Uterus (tissue), 2 donors: ENCODE measurements at regions not wholly inside any gene's neighbourhood (a gene's known extent, or its start where the extent isn't known, plus 50 kb on each side); places are given as distances from the start of the nearest gene placed in this dataset.
"Not testable (repeated sequence)": the region's sequence is repeated elsewhere in the genome, so short reads cannot be mapped to it uniquely, and the experiment has no call there.

Experiments used
- CTCF ChIP-seq, 4 experiments: fragments of 200-600 bp in 2 of 4; fragments of 450-650 bp in 2 of 4; sonication (generic) in 2 of 4; IDR thresholded peaks; one replicate each; pipeline ENCODE4 v1.5.1; 2016 to 2019; ENCODE audit warnings: antibody characterized with exemption in 4 of 4, mild to moderate bottlenecking in 2 of 4, moderate library complexity in 1 of 4
- POLR2A ChIP-seq, 2 donors: fragments of 450-650 bp; IDR thresholded peaks; one replicate each; pipeline ENCODE4 v1.6.1; 2016; ENCODE audit warnings: antibody characterized with exemption in 2 of 2, mild to moderate bottlenecking in 1 of 2, moderate library complexity in 1 of 2

- TF ChIP-seq CTCF, POLR2A (IDR thresholded peaks at IDR 0.05): not testable (repeated sequence)
Observed at GRCh38 chr3:66652100-66652499, 151.3 kb upstream of the LRIG1 start.
